ENCODE measurements at regions not wholly inside any gene's neighbourhood (a gene's known extent, or its start where the extent isn't known, plus 50 kb on each side); places are given as distances from the start of the nearest gene placed in this dataset.

GRCh38 chr9:87122947-87123685, 175.8 kb upstream of the GAS1 start:
- no peaks in the 10 kb centered on the region for H3K27me3 ChIP-seq (ENCODE audit: control insufficient read depth, insufficient read depth, low read length)
- H3K4me3 ChIP-seq (ENCODE audit: low read length) = no peak overlapping the region
- no peak overlapping the region for H3K27ac ChIP-seq (ENCODE audit: low read length)
- H3K9ac ChIP-seq (ENCODE audit: low read length) = no peak overlapping the region
- H3K36me3 ChIP-seq (ENCODE audit: control insufficient read depth, low read depth, low read length) = no peaks in the 10 kb centered on the region
- H3K9me3 ChIP-seq (ENCODE audit: control insufficient read depth, low read depth, low read length) = no peaks in the 10 kb centered on the region
- H3K4me1 ChIP-seq (ENCODE audit: control insufficient read depth, low read depth, low read length) = no peaks in the 10 kb centered on the region

DNA sequence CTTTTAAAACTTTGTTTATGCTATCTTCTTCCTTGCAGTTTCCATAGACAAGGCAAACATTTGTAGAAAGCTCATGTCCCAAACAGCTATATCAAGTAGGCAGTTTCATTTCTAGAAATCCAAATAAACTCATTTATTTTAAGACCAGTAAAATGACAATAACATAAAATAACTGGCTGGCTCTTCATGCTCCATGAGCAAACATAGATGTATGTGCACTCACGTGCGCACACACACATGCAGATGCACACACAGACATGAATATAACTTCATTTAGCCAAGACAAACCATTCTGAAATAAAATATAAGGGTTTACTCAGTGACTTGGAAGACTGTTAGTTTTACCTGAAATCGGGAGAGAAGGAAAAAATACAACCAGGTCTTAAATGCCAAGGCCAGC, 176.5 kb upstream of the GAS1 start:
- H3K9ac ChIP-seq (ENCODE audit: low read length) = no peak overlapping the region
- H3K4me3 ChIP-seq (ENCODE audit: low read length) = no peak overlapping the region
- H3K36me3 ChIP-seq (ENCODE audit: control insufficient read depth, low read depth, low read length) = no peaks in the 10 kb centered on the region
- H3K27ac ChIP-seq (ENCODE audit: low read length) = no peak overlapping the region
- H3K9me3 ChIP-seq (ENCODE audit: control insufficient read depth, low read depth, low read length) = no peaks in the 10 kb centered on the region
- H3K4me1 ChIP-seq (ENCODE audit: control insufficient read depth, low read depth, low read length) = no peaks in the 10 kb centered on the region
- no peaks in the 10 kb centered on the region for H3K27me3 ChIP-seq (ENCODE audit: control insufficient read depth, insufficient read depth, low read length)

DNA sequence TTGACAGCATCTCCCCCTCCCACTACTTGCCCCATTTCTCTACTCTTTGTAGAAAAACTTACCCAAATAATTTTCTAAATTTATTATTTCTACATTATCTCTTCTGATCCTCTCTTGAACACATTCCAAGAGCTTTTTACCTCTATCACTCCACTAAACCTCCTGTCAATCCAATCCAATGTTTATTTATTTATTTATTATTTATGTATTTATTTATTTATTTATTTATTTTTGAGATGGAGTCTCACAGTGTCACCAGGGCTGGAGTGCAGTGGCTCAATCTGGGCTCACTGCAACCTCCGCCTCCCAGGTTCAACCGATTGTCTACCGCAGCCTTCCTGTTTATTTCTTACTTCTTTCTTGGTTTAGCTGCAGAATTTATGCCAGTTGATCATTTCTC, 178.5 kb upstream of the GAS1 start:
- H3K9me3 ChIP-seq (ENCODE audit: control insufficient read depth, low read depth, low read length) = peaks cover 2% of the 10 kb centered on the region
- no peak overlapping the region for H3K27ac ChIP-seq (ENCODE audit: low read length)
- H3K4me1 ChIP-seq (ENCODE audit: control insufficient read depth, low read depth, low read length) = no peaks in the 10 kb centered on the region
- H3K4me3 ChIP-seq (ENCODE audit: low read length) = no peak overlapping the region
- H3K36me3 ChIP-seq (ENCODE audit: control insufficient read depth, low read depth, low read length) = no peaks in the 10 kb centered on the region
- no peak overlapping the region for H3K9ac ChIP-seq (ENCODE audit: low read length)
- H3K27me3 ChIP-seq (ENCODE audit: control insufficient read depth, insufficient read depth, low read length) = no peaks in the 10 kb centered on the region

DNA sequence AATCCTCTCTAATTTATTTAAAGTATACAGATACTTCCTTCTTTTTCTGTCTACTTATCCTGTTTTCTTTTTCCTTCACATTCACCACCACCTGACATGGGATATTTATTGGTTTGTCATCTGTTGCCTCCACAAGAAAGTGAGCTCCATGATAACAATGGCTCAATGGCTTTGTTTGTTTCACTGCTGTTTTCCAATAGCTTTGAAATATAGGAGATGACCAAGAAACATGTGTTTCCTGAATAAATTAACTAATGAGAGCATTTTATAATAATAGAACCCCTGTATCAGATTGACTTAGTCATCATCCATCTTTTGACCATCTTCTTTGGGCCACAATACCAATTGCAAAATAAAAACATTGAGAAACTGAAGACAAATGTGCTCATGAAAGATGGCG, 180.2 kb upstream of the GAS1 start:
- Histone ChIP-seq H3K9ac (ENCODE audit: low read length) (no peak overlapping the region), H3K27ac (ENCODE audit: low read length) (no peak overlapping the region), H3K4me1 (ENCODE audit: control insufficient read depth, low read depth, low read length) (no peaks in the 10 kb centered on the region), H3K4me3 (ENCODE audit: low read length) (no peak overlapping the region), H3K36me3 (ENCODE audit: control insufficient read depth, low read depth, low read length) (no peaks in the 10 kb centered on the region), H3K27me3 (ENCODE audit: control insufficient read depth, insufficient read depth, low read length) (no peaks in the 10 kb centered on the region), H3K9me3 (ENCODE audit: control insufficient read depth, low read depth, low read length) (peaks cover 6% of the 10 kb centered on the region)

- H3K4me3 ChIP-seq (ENCODE audit: low read length) = no peak overlapping the region
- H3K27me3 ChIP-seq (ENCODE audit: control insufficient read depth, insufficient read depth, low read length) = no peaks in the 10 kb centered on the region
- no peaks in the 10 kb centered on the region for H3K4me1 ChIP-seq (ENCODE audit: control insufficient read depth, low read depth, low read length)
- H3K9me3 ChIP-seq (ENCODE audit: control insufficient read depth, low read depth, low read length) = peaks cover 6% of the 10 kb centered on the region
- no peaks in the 10 kb centered on the region for H3K36me3 ChIP-seq (ENCODE audit: control insufficient read depth, low read depth, low read length)
- no peak overlapping the region for H3K27ac ChIP-seq (ENCODE audit: low read length)
- no peak overlapping the region for H3K9ac ChIP-seq (ENCODE audit: low read length)
Measured at GRCh38 chr9:87127978-87128614, 180.8 kb upstream of the GAS1 start.

GRCh38 chr9:87128844-87129493, 181.7 kb upstream of the GAS1 start:
- Histone ChIP-seq H3K4me1 (ENCODE audit: control insufficient read depth, low read depth, low read length) (no peaks in the 10 kb centered on the region), H3K9me3 (ENCODE audit: control insufficient read depth, low read depth, low read length) (peaks cover 6% of the 10 kb centered on the region), H3K9ac (ENCODE audit: low read length) (no peak overlapping the region), H3K27ac (ENCODE audit: low read length) (no peak overlapping the region), H3K36me3 (ENCODE audit: control insufficient read depth, low read depth, low read length) (no peaks in the 10 kb centered on the region), H3K27me3 (ENCODE audit: control insufficient read depth, insufficient read depth, low read length) (no peaks in the 10 kb centered on the region), H3K4me3 (ENCODE audit: low read length) (no peak overlapping the region)

DNA sequence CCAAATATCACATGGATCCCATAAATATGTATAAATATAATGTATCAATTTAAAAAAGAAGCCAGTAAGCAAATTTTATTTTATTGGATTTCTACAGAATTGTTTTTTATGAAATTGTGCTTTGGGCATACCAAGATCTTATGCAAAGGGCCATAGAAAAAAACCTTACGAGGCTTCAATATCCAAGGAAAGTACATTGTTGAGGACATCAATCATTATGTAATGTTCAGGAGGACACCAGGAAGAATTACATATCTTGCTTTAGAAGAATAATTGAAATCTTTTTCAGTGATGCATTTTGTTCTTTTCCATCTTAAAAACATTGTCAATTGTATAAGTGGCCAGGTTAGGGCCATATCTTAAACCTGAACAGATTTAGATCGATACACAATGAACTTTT, 187.8 kb upstream of the GAS1 start:
- Histone ChIP-seq H3K4me3 (ENCODE audit: low read length) (no peak overlapping the region), H3K9ac (ENCODE audit: low read length) (no peak overlapping the region), H3K36me3 (ENCODE audit: control insufficient read depth, low read depth, low read length) (no peaks in the 10 kb centered on the region), H3K27me3 (ENCODE audit: control insufficient read depth, insufficient read depth, low read length) (no peaks in the 10 kb centered on the region), H3K27ac (ENCODE audit: low read length) (no peak overlapping the region), H3K9me3 (ENCODE audit: control insufficient read depth, low read depth, low read length) (peaks cover 6% of the 10 kb centered on the region), H3K4me1 (ENCODE audit: control insufficient read depth, low read depth, low read length) (no peaks in the 10 kb centered on the region)

DNA sequence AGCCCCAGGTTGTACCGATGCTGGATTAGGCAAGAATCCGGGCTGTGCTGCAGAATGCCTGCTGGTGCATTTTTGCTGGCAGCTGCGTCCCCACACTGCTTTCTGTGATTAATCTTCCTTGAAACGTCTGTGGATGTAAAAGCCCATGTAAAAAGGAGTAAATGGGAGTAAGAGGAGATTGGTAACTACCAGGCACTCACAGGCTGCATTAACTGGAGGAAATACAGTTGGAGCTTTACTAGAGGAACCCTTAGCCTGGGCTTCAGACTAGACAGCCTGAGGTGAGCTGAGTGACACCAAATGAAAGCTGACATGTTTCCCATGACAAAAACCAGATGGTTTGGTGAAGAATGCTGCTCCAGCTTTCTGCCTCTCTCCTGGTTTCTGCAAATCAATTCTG, 190.4 kb upstream of the GAS1 start:
- Histone ChIP-seq H3K27ac (ENCODE audit: low read length) (no peak overlapping the region), H3K27me3 (ENCODE audit: control insufficient read depth, insufficient read depth, low read length) (no peaks in the 10 kb centered on the region), H3K36me3 (ENCODE audit: control insufficient read depth, low read depth, low read length) (no peaks in the 10 kb centered on the region), H3K4me1 (ENCODE audit: control insufficient read depth, low read depth, low read length) (no peaks in the 10 kb centered on the region), H3K9ac (ENCODE audit: low read length) (no peak overlapping the region), H3K4me3 (ENCODE audit: low read length) (no peak overlapping the region), H3K9me3 (ENCODE audit: control insufficient read depth, low read depth, low read length) (no peaks in the 10 kb centered on the region)

DNA sequence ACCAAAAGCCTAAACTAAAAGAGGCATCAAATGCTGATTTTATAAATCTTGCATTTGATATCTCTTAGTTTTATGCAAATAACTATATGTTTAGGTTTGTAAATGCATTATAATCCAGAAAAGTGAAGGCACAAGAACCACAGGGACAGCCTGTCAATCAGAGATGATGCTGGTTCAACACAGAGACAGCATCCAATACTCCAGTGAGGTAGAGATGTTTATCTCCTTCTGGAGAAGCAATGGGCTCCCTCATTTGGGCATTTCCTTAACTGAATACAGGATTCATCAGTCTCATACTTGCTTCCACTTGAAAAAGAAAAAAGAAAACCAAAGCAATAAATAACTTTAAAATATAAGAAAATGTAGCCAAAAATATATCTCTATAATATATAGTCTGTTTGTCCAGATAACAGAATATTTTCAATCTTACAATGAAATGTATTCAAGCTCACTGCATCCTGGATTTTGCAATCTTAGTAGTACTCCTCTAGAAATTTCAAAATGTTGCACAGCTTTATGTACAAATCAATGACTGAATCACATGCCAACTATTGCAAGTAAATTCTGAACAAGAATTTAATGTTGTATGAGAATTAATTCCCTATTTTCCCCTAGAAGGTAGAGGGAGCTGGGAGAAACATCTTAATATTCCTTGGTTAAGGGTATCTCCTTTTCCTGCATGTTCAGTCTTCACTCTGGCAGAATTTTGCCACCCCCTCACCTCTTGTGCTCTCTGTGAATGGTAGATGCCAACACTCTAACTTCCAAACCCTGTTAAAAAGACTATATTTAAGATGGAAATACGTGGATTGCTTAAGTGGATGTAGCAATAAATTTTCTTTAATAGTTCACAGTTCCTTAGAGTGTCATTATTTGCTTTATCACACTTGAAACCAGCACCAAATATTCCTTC, 191.1 kb upstream of the GAS1 start:
- no peak overlapping the region for H3K27ac ChIP-seq (ENCODE audit: low read length)
- no peaks in the 10 kb centered on the region for H3K36me3 ChIP-seq (ENCODE audit: control insufficient read depth, low read depth, low read length)
- H3K27me3 ChIP-seq (ENCODE audit: control insufficient read depth, insufficient read depth, low read length) = no peaks in the 10 kb centered on the region
- no peak overlapping the region for H3K9ac ChIP-seq (ENCODE audit: low read length)
- no peak overlapping the region for H3K4me3 ChIP-seq (ENCODE audit: low read length)
- no peaks in the 10 kb centered on the region for H3K4me1 ChIP-seq (ENCODE audit: control insufficient read depth, low read depth, low read length)
- no peaks in the 10 kb centered on the region for H3K9me3 ChIP-seq (ENCODE audit: control insufficient read depth, low read depth, low read length)

GRCh38 chr9:87139099-87139730, 191.9 kb upstream of the GAS1 start:
- Histone ChIP-seq H3K9ac (ENCODE audit: low read length) (no peak overlapping the region), H3K27me3 (ENCODE audit: control insufficient read depth, insufficient read depth, low read length) (no peaks in the 10 kb centered on the region), H3K36me3 (ENCODE audit: control insufficient read depth, low read depth, low read length) (no peaks in the 10 kb centered on the region), H3K9me3 (ENCODE audit: control insufficient read depth, low read depth, low read length) (no peaks in the 10 kb centered on the region), H3K4me1 (ENCODE audit: control insufficient read depth, low read depth, low read length) (no peaks in the 10 kb centered on the region), H3K4me3 (ENCODE audit: low read length) (no peak overlapping the region), H3K27ac (ENCODE audit: low read length) (no peak overlapping the region)

- H3K9me3 ChIP-seq (ENCODE audit: control insufficient read depth, low read depth, low read length) = no peaks in the 10 kb centered on the region
Measured at GRCh38 chr9:87140142-87140541, 192.8 kb upstream of the GAS1 start.

More at GRCh38 chr9:87140142-87140541, 192.8 kb upstream of the GAS1 start:
- no peak overlapping the region for H3K4me3 ChIP-seq (ENCODE audit: low read length)
- no peaks in the 10 kb centered on the region for H3K27me3 ChIP-seq (ENCODE audit: control insufficient read depth, insufficient read depth, low read length)
- no peak overlapping the region for H3K27ac ChIP-seq (ENCODE audit: low read length)
- no peak overlapping the region for H3K9ac ChIP-seq (ENCODE audit: low read length)
- H3K4me1 ChIP-seq (ENCODE audit: control insufficient read depth, low read depth, low read length) = no peaks in the 10 kb centered on the region
- no peaks in the 10 kb centered on the region for H3K36me3 ChIP-seq (ENCODE audit: control insufficient read depth, low read depth, low read length)
